ENCODE measurements at regions not wholly inside any gene's neighbourhood (a gene's known extent, or its start where the extent isn't known, plus 50 kb on each side); places are given as distances from the start of the nearest gene placed in this dataset.

DNA sequence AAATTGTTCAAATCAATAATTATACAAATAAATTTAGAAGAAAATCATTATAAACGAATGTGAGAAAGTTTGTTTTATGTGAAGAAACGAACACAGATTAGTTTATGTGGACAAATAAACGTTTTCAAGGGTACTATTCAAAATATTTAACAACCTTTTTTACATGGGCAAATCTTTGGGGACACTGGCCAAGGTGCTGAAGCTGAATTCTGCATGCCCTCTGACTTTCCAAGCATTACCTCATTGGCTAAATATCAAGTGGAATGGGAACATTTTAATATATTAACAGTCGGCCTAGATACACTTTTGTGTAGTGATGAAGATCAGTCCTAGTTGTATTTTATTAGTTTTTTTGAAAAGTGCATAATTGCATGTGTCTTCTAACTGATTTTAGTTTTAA is 636.4 kb upstream of the DPPA4 start:
- no peaks in the 10 kb centered on the region for H3K27me3 ChIP-seq (ENCODE audit: control insufficient read depth, insufficient read depth, low read length)
- H3K4me1 ChIP-seq (ENCODE audit: control insufficient read depth, insufficient read depth, low read length) = no peaks in the 10 kb centered on the region
- Mint-ChIP-seq H3K9me3 (peaks cover 0 to 2% of the 10 kb centered on the region in 2 donors), H3K4me3 (no peak overlapping the region), H3K27ac (no peak overlapping the region), H3K36me3 (no peaks in the 10 kb centered on the region), H3K4me1 (no peaks in the 10 kb centered on the region), H3K27me3 (ENCODE audit: low read depth in 2 of 2) (no peaks in the 10 kb centered on the region)
- ATAC-seq = no peak
- TF ChIP-seq, protein P1, sequence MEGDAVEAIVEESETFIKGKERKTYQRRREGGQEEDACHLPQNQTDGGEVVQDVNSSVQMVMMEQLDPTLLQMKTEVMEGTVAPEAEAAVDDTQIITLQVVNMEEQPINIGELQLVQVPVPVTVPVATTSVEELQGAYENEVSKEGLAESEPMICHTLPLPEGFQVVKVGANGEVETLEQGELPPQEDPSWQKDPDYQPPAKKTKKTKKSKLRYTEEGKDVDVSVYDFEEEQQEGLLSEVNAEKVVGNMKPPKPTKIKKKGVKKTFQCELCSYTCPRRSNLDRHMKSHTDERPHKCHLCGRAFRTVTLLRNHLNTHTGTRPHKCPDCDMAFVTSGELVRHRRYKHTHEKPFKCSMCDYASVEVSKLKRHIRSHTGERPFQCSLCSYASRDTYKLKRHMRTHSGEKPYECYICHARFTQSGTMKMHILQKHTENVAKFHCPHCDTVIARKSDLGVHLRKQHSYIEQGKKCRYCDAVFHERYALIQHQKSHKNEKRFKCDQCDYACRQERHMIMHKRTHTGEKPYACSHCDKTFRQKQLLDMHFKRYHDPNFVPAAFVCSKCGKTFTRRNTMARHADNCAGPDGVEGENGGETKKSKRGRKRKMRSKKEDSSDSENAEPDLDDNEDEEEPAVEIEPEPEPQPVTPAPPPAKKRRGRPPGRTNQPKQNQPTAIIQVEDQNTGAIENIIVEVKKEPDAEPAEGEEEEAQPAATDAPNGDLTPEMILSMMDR (IDR thresholded peaks at IDR 0.05) = no peak
- intact Hi-C loops (cut with micrococcal nuclease) = no loop called here
- DNase-seq = no peak
- H3K36me3 ChIP-seq (ENCODE audit: control insufficient read depth, insufficient read depth, low read length) = no peaks in the 10 kb centered on the region
- no peak overlapping the region for H3K4me3 ChIP-seq (ENCODE audit: low read length)
- peaks cover 2% of the 10 kb centered on the region for H3K9me3 ChIP-seq (ENCODE audit: control insufficient read depth, insufficient read depth, low read length)
- WGBS (ENCODE audit: insufficient coverage) = no CpG with 5 or more reads among the region's 4 CpGs
- H3K27ac ChIP-seq (ENCODE audit: low read length) = no peak overlapping the region

DNA sequence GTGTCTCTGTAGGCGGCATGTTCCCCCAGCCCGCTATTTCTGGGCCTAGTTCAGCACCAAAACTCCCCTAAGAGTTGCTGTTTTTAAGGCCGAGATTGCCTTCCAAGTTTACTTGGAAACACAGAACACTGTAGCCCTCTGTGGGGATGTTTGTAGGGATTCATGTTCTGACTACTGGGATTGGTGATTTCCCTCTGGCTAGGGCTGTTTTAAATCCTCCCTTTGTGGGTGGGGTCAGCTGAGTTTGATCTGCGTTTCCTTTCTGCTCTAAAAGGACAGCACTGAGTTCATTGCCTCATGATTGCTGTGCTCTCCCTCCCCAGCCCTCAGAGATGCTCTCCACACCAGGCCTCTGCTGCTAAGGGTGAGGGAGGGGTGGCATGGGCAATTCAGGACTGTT is 640.6 kb upstream of the DPPA4 start:
- no peak for ATAC-seq
- Histone ChIP-seq H3K4me1 (ENCODE audit: control insufficient read depth, insufficient read depth, low read length) (no peaks in the 10 kb centered on the region), H3K9me3 (ENCODE audit: control insufficient read depth, insufficient read depth, low read length) (peaks cover 2% of the 10 kb centered on the region), H3K4me3 (ENCODE audit: low read length) (no peak overlapping the region), H3K27ac (ENCODE audit: low read length) (no peak overlapping the region), H3K27me3 (ENCODE audit: control insufficient read depth, insufficient read depth, low read length) (no peaks in the 10 kb centered on the region), H3K36me3 (ENCODE audit: control insufficient read depth, insufficient read depth, low read length) (no peaks in the 10 kb centered on the region)
- H3K4me3 Mint-ChIP-seq = no peak overlapping the region
- no peaks in the 10 kb centered on the region for H3K4me1 Mint-ChIP-seq
- H3K27ac Mint-ChIP-seq = no peak overlapping the region
- intact Hi-C loops (cut with micrococcal nuclease) = no loop called here
- 86% methylated on average over 4 of the region's 4 CpGs for WGBS (ENCODE audit: insufficient coverage)
- TF ChIP-seq, protein P1 (IDR thresholded peaks at IDR 0.05) = no peak
- H3K9me3 Mint-ChIP-seq = peaks cover 0 to 2% of the 10 kb centered on the region in 2 donors
- H3K36me3 Mint-ChIP-seq = no peaks in the 10 kb centered on the region
- no peaks in the 10 kb centered on the region for H3K27me3 Mint-ChIP-seq (ENCODE audit: low read depth in 2 of 2)
- DNase-seq = no peak

DNA sequence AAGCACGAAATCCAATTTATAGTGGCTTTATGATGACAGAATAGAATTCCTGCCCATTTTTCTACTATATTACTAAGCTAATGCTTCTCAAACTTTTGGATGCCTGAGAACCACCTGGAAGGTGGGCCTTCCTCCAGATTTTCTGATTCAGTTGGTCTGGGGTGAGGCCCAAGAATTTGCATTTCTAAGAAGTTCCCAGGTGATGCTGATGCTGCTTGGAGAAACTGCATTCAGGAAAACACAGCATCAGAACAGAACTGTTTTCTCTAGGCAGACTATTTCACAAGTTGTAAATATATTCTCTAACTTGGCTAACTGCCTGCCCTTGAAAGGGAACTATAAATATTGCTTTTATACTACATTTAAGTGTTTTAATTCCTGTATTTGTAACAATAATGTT is 644.9 kb upstream of the DPPA4 start:
- no peaks in the 10 kb centered on the region for H3K36me3 Mint-ChIP-seq
- H3K27me3 Mint-ChIP-seq (ENCODE audit: low read depth in 2 of 2) = no peaks in the 10 kb centered on the region
- H3K9me3 Mint-ChIP-seq = no peaks in the 10 kb centered on the region
- Histone ChIP-seq H3K27ac (ENCODE audit: low read length) (no peak overlapping the region), H3K4me1 (ENCODE audit: control insufficient read depth, insufficient read depth, low read length) (no peaks in the 10 kb centered on the region), H3K4me3 (ENCODE audit: low read length) (no peak overlapping the region), H3K36me3 (ENCODE audit: control insufficient read depth, insufficient read depth, low read length) (no peaks in the 10 kb centered on the region), H3K9me3 (ENCODE audit: control insufficient read depth, insufficient read depth, low read length) (no peaks in the 10 kb centered on the region), H3K27me3 (ENCODE audit: control insufficient read depth, insufficient read depth, low read length) (no peaks in the 10 kb centered on the region)
- H3K4me3 Mint-ChIP-seq = no peak overlapping the region
- DNase-seq = no peak
- no peaks in the 10 kb centered on the region for H3K4me1 Mint-ChIP-seq
- TF ChIP-seq, protein P1 (IDR thresholded peaks at IDR 0.05) = no peak
- WGBS (ENCODE audit: insufficient coverage) = no CpG with 5 or more reads among the region's 1 CpG
- intact Hi-C loops (cut with micrococcal nuclease) = no loop called here
- no peak for ATAC-seq
- H3K27ac Mint-ChIP-seq = no peak overlapping the region

DNA sequence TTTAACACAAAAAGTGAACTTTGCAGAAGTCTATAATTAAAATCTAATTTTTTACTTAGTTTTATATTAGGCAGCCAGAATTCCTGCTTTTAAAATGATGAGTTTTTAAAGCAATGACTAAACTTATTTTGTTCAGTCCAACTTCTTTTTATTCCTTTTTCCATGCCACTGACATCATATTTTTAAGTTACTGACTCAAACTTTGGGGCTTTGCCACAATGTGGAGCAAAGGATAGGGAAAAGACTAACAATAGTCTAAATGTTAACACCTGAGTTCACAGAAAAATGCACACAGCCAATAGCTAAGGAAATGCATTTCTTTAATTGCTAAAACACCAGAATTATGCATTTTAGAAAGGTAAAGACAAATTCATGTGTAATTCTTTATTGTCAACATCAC is 647.6 kb upstream of the DPPA4 start:
- Histone ChIP-seq H3K27ac (ENCODE audit: low read length) (no peak overlapping the region), H3K9me3 (ENCODE audit: control insufficient read depth, insufficient read depth, low read length) (no peaks in the 10 kb centered on the region), H3K27me3 (ENCODE audit: control insufficient read depth, insufficient read depth, low read length) (no peaks in the 10 kb centered on the region), H3K36me3 (ENCODE audit: control insufficient read depth, insufficient read depth, low read length) (no peaks in the 10 kb centered on the region), H3K4me1 (ENCODE audit: control insufficient read depth, insufficient read depth, low read length) (no peaks in the 10 kb centered on the region), H3K4me3 (ENCODE audit: low read length) (no peak overlapping the region)
- H3K27me3 Mint-ChIP-seq (ENCODE audit: low read depth in 2 of 2) = no peaks in the 10 kb centered on the region
- TF ChIP-seq, protein P1 (IDR thresholded peaks at IDR 0.05) = no peak
- intact Hi-C loops (cut with micrococcal nuclease) = no loop called here
- H3K36me3 Mint-ChIP-seq = no peaks in the 10 kb centered on the region
- no peaks in the 10 kb centered on the region for H3K4me1 Mint-ChIP-seq
- no peak overlapping the region for H3K4me3 Mint-ChIP-seq
- no peak overlapping the region for H3K27ac Mint-ChIP-seq
- no peaks in the 10 kb centered on the region for H3K9me3 Mint-ChIP-seq
- ATAC-seq = no peak
- no peak for DNase-seq
